Head of caudate nucleus (tissue), 42 donors: ENCODE measurements at regions not wholly inside any gene's neighbourhood (a gene's known extent, or its start where the extent isn't known, plus 50 kb on each side); places are given as distances from the start of the nearest gene placed in this dataset.

ENCODE experiments used
- DNase-seq, 42 donors: peaks; one replicate each; pipeline versions ENCODE4 v3.0.0 to v3.0.0-alpha.2; 2020 to 2021; ENCODE audit warnings: mixed read lengths in 7 of 42
- intact Hi-C: fragments of 100-400 bp; cut with DNase I; formaldehyde crosslinking; loops from one replicate; pipeline ENCODE4 v1.15.0; 2022

- intact Hi-C loops: no loop called here
- no peak for DNase-seq
Observed at GRCh38 chr22:19574247-19574646, 50.0 kb upstream of the CLDN5 start.

GRCh38 chr22:19576460-19577421 is 52.5 kb upstream of the CLDN5 start:
- intact Hi-C loops: no loop called here
- DNase-seq: peak in 24 of 42 donors; percentile 2 to 62 (median 30)

GRCh38 chr22:19577422-19577966 is 53.3 kb upstream of the CLDN5 start:
- intact Hi-C loops: no loop called here
- DNase-seq: no peak

- DNase-seq: no peak
- intact Hi-C loops: no loop called here
Observed at GRCh38 chr22:19578180-19579004, 54.2 kb upstream of the CLDN5 start.

GRCh38 chr22:19579115-19579811 is 55.1 kb upstream of the CLDN5 start:
- DNase-seq: no peak
- intact Hi-C loops: no loop called here

- DNase-seq: no peak
- intact Hi-C loops: no loop called here
Observed at GRCh38 chr22:19579880-19580279, 55.7 kb upstream of the CLDN5 start.

GRCh38 chr22:19580291-19580890 is 56.2 kb upstream of the CLDN5 start:
- DNase-seq: no peak
- intact Hi-C loops: no loop called here

GRCh38 chr22:19582033-19582693 is 58.0 kb upstream of the CLDN5 start:
- no peak for DNase-seq
- intact Hi-C loops: no loop called here

- intact Hi-C loops: no loop called here
- DNase-seq: no peak
Observed at GRCh38 chr22:19586922-19587684, 62.9 kb upstream of the CLDN5 start.

- intact Hi-C loops: no loop called here
- no peak for DNase-seq
Observed at GRCh38 chr22:19590696-19591095, 66.5 kb upstream of the CLDN5 start.

GRCh38 chr22:19591568-19591967 is 67.4 kb upstream of the CLDN5 start:
- intact Hi-C loops: no loop called here
- no peak for DNase-seq

GRCh38 chr22:19592464-19592863 is 68.3 kb upstream of the CLDN5 start:
- intact Hi-C loops: no loop called here
- no peak for DNase-seq

GRCh38 chr22:19593991-19594569 is 69.9 kb upstream of the CLDN5 start:
- no peak for DNase-seq
- intact Hi-C loops: no loop called here

- intact Hi-C loops: no loop called here
Observed at GRCh38 chr22:19595532-19595931, 71.3 kb upstream of the CLDN5 start.

GRCh38 chr22:19596680-19597398 is 72.6 kb upstream of the CLDN5 start:
- intact Hi-C loops: no loop called here
- no peak for DNase-seq

More at GRCh38 chr22:19595532-19595931, 71.3 kb upstream of the CLDN5 start:
- DNase-seq: no peak

- DNase-seq: no peak
- intact Hi-C loops: no loop called here
Observed at GRCh38 chr22:19597399-19597735, 73.2 kb upstream of the CLDN5 start.
